Ovary (tissue), 7 donors: ENCODE measurements at regions not wholly inside any gene's neighbourhood (a gene's known extent, or its start where the extent isn't known, plus 50 kb on each side); places are given as distances from the start of the nearest gene placed in this dataset.

Source experiments
- DNase-seq, 5 donors: peaks; one replicate each; pipeline ENCODE4 v3.0.0-alpha.2; 2019 to 2020
- H3K27ac ChIP-seq, 2 donors: fragments of 200-600 bp; one replicate each; pipeline versions ENCODE4 v1.5.1 to v1.8.0; 2019 to 2022
- H3K27me3 ChIP-seq: fragments of 200-600 bp; one replicate; pipeline ENCODE4 v1.8.0; 2022
- H3K36me3 ChIP-seq: fragments of 200-600 bp; sonication (generic); one replicate; pipeline ENCODE4 v1.5.1; 2019
- H3K4me1 ChIP-seq: one replicate; pipeline ENCODE4 v1.8.1; 2013; ENCODE audit warnings: mild to moderate bottlenecking, moderate library complexity; ENCODE audit not compliant: insufficient read depth
- H3K4me3 ChIP-seq: fragments of 200-600 bp; sonication (generic); one replicate; pipeline ENCODE4 v1.5.1; 2017
- H3K9me3 ChIP-seq, 2 donors: fragments of 200-600 bp in 1 of 2; sonication (generic) in 1 of 2; one replicate each; pipeline versions ENCODE4 v1.5.1 to v1.8.1; 2013 to 2019; ENCODE audit warnings: mild to moderate bottlenecking in 1 of 2, moderate library complexity in 1 of 2
- CTCF ChIP-seq, 3 donors: fragments of 450-650 bp in 2 of 3; fragments of 200-600 bp in 1 of 3; IDR thresholded peaks; one replicate each; pipeline versions ENCODE4 v1.5.1 to v1.8.0; 2016 to 2022; ENCODE audit warnings: antibody characterized with exemption in 3 of 3, mild to moderate bottlenecking in 1 of 3
- EP300 ChIP-seq: sonication (generic); formaldehyde crosslinking; IDR thresholded peaks from one replicate; pipeline ENCODE4 v1.6.1; 2017; ENCODE audit warnings: antibody characterized with exemption
- POLR2A ChIP-seq: fragments of 450-650 bp; IDR thresholded peaks from one replicate; pipeline ENCODE4 v1.6.1; 2017; ENCODE audit warnings: antibody characterized with exemption, mild to moderate bottlenecking, moderate library complexity
- WGBS, 3 donors: extraction: QIAGEN DNeasy Blood & Tissue Kit in 1 of 3; methylation state at CpG; one replicate each; pipeline versions ENCODE4 v1.1.5 to v1.1.7; 2013 to 2017; 5-methylcytosine and 5-hydroxymethylcytosine counted together
- intact Hi-C, 4 donors: fragments of 100-400 bp; cut with DNase I; formaldehyde crosslinking; loops; one replicate each; pipeline versions ENCODE4 v1.11.0 to v1.15.1; 2022 to 2023
- donor health status: DM: no; HTN: no; CAD: no; lungs with moderate emphysema.
- donor health status: DM: no; HTN: no; CAD: no.
- donor health status: Bipolar disorder and iron deficiency.
- donor health status: DM: no; HTN: no; CAD: no.
- donor health status: DM: yes; HTN: yes; CAD: no.

GRCh38 chr6:129967427-129967826 is 51.0 kb upstream of the L3MBTL3 start:
- intact Hi-C loops, result no loop called here
- Histone ChIP-seq H3K4me1 (no peaks in the 10 kb centered on the region), H3K27me3 (no peaks in the 10 kb centered on the region), H3K4me3 (no peak overlapping the region), H3K9me3 (no peaks in the 10 kb centered on the region), H3K36me3 (no peaks in the 10 kb centered on the region), H3K27ac (no peak overlapping the region)
- 52 to 77% (median 67%) methylated on average over 1 of the region's 1 CpG for WGBS, 3 donors
- TF ChIP-seq CTCF (IDR thresholded peaks at IDR 0.05) (no peak), POLR2A (no peak), EP300 (no peak)
- DNase-seq, result no peak

- H3K27ac ChIP-seq, result no peak overlapping the region
- H3K9me3 ChIP-seq, result no peaks in the 10 kb centered on the region
- H3K36me3 ChIP-seq, result no peaks in the 10 kb centered on the region
- intact Hi-C loops, result no loop called here
- no peaks in the 10 kb centered on the region for H3K4me1 ChIP-seq
- 95 to 99% (median 98%) methylated on average over 2 of the region's 2 CpGs for WGBS, 3 donors
- no peaks in the 10 kb centered on the region for H3K27me3 ChIP-seq
- DNase-seq, result no peak
- TF ChIP-seq POLR2A (no peak), CTCF (IDR thresholded peaks at IDR 0.05) (no peak), EP300 (no peak)
- H3K4me3 ChIP-seq, result no peak overlapping the region
Observed at GRCh38 chr6:129966125-129966524, 52.3 kb upstream of the L3MBTL3 start.

- Histone ChIP-seq H3K27me3 (no peaks in the 10 kb centered on the region), H3K4me1 (no peaks in the 10 kb centered on the region), H3K9me3 (no peaks in the 10 kb centered on the region), H3K36me3 (no peaks in the 10 kb centered on the region), H3K4me3 (no peak overlapping the region), H3K27ac (no peak overlapping the region)
- TF ChIP-seq EP300 (no peak), POLR2A (no peak), CTCF (IDR thresholded peaks at IDR 0.05) (no peak)
- intact Hi-C loops, result no loop called here
- no peak for DNase-seq
- WGBS, 3 donors, result 95 to 96% (median 95%) methylated on average over 2 of the region's 2 CpGs
Observed at GRCh38 chr6:129965096-129965495, 53.3 kb upstream of the L3MBTL3 start.

- H3K4me3 ChIP-seq, result no peak overlapping the region
- H3K36me3 ChIP-seq, result no peaks in the 10 kb centered on the region
- no peaks in the 10 kb centered on the region for H3K9me3 ChIP-seq
- no peak overlapping the region for H3K27ac ChIP-seq
- intact Hi-C loops, result no loop called here
- no peaks in the 10 kb centered on the region for H3K27me3 ChIP-seq
- 62 to 73% (median 66%) methylated on average over 14 to 16 of the region's 16 CpGs for WGBS, 3 donors
- DNase-seq, result no peak
- no peaks in the 10 kb centered on the region for H3K4me1 ChIP-seq
- no peak for TF ChIP-seq CTCF (IDR thresholded peaks at IDR 0.05)
- no peak for TF ChIP-seq EP300
- no peak for TF ChIP-seq POLR2A
Observed at GRCh38 chr6:129959358-129959930, 58.9 kb upstream of the L3MBTL3 start.
